MCF 10A (cell line): ENCODE measurements at regions not wholly inside any gene's neighbourhood (a gene's known extent, or its start where the extent isn't known, plus 50 kb on each side); places are given as distances from the start of the nearest gene placed in this dataset.

Source experiments
- BruUV-seq: library from RNA; stranded (reverse); fragments of 400-500 nt; replicated peaks from 2 replicates; lab custom pipeline; 2021; lab: Mats Ljungman, UMichigan
- CTCF ChIA-PET: fragments of 300-600 bp; sonication (Branson Sonifier 250); formaldehyde crosslinking; extraction: SDS; loops from one replicate; lab custom pipeline; 2021; ENCODE audit warnings: antibody characterized with exemption, inconsistent platforms; lab: Yijun Ruan, JAX
- POLR2A ChIA-PET: fragments of 300-600, 350-650 bp; sonication (Branson Sonifier 250); formaldehyde crosslinking; extraction: SDS; loops from one replicate; lab custom pipeline; 2020; ENCODE audit warnings: antibody characterized with exemption, inconsistent platforms; lab: Yijun Ruan, JAX
- DNase-seq: peaks from one replicate; pipeline ENCODE4 v3.0.0-alpha.2; 2018; ENCODE audit not compliant: unreplicated experiment
- H3K27ac Mint-ChIP-seq: one replicate; pipeline ENCODE4 v1.8.0; 2022; ENCODE audit warnings: mild to moderate bottlenecking, low read depth, mixed read lengths; ENCODE audit not compliant: unreplicated experiment
- H3K27me3 Mint-ChIP-seq: one replicate; pipeline ENCODE4 v1.8.0; 2022; ENCODE audit warnings: mixed read lengths; ENCODE audit not compliant: insufficient read depth, unreplicated experiment
- H3K36me3 Mint-ChIP-seq: one replicate; pipeline ENCODE4 v1.8.0; 2022; ENCODE audit warnings: mild to moderate bottlenecking, moderate library complexity, mixed read lengths; ENCODE audit not compliant: insufficient read depth, unreplicated experiment
- H3K4me1 Mint-ChIP-seq: one replicate; pipeline ENCODE4 v1.8.0; 2022; ENCODE audit warnings: mixed read lengths; ENCODE audit not compliant: insufficient read depth, unreplicated experiment
- H3K4me3 Mint-ChIP-seq: one replicate; pipeline ENCODE4 v1.8.0; 2022; ENCODE audit warnings: mild to moderate bottlenecking, moderate library complexity, mixed read lengths; ENCODE audit not compliant: unreplicated experiment
- H3K9me3 Mint-ChIP-seq: one replicate; pipeline ENCODE4 v1.8.0; 2022; ENCODE audit warnings: mixed read lengths; ENCODE audit not compliant: unreplicated experiment
- CTCF ChIP-seq: fragments of 200-600 bp; IDR thresholded peaks from one replicate; pipeline ENCODE4 v1.8.0; 2022; ENCODE audit warnings: antibody characterized with exemption, mild to moderate bottlenecking; ENCODE audit not compliant: unreplicated experiment
- intact Hi-C: fragments of 100-400 bp; cut with micrococcal nuclease; formaldehyde crosslinking; loops from 2 replicates; pipeline ENCODE4 v1.14.1; 2022

- H3K4me1 Mint-ChIP-seq, result no peaks in the 10 kb centered on the region
- BruUV-seq, result no TSS peak
- H3K4me3 Mint-ChIP-seq, result no peak overlapping the region
- ChIA-PET POLR2A (interaction anchor here (0.6 kb wide), 1 partner anchor 9 kb away, joined by 3 read pairs; no protein-coding TSS in a partner anchor), CTCF (no interaction called here)
- no peaks in the 10 kb centered on the region for H3K9me3 Mint-ChIP-seq
- TF ChIP-seq CTCF, result no peak
- H3K27me3 Mint-ChIP-seq, result no peaks in the 10 kb centered on the region
- intact Hi-C loops, result no loop called here
- H3K27ac Mint-ChIP-seq, result no peak overlapping the region
- DNase-seq, result no peak
- H3K36me3 Mint-ChIP-seq, result no peaks in the 10 kb centered on the region
Observed at GRCh38 chr3:153666991-153667740, 454.0 kb upstream of the ARHGEF26 start.

GRCh38 chr3:153669527-153669926 lies 451.7 kb upstream of the ARHGEF26 start:
- ChIA-PET CTCF (no interaction called here), POLR2A (no interaction called here)
- H3K4me1 Mint-ChIP-seq, result no peaks in the 10 kb centered on the region
- BruUV-seq, result no TSS peak
- no peak overlapping the region for H3K4me3 Mint-ChIP-seq
- no peaks in the 10 kb centered on the region for H3K27me3 Mint-ChIP-seq
- no peaks in the 10 kb centered on the region for H3K9me3 Mint-ChIP-seq
- no peak overlapping the region for H3K27ac Mint-ChIP-seq
- intact Hi-C loops, result no loop called here
- DNase-seq, result no peak
- no peak for TF ChIP-seq CTCF
- no peaks in the 10 kb centered on the region for H3K36me3 Mint-ChIP-seq

GRCh38 chr3:153670577-153670976 lies 450.6 kb upstream of the ARHGEF26 start:
- TF ChIP-seq CTCF, result no peak
- CTCF ChIA-PET, result no interaction called here
- Mint-ChIP-seq H3K9me3 (no peaks in the 10 kb centered on the region), H3K27me3 (no peaks in the 10 kb centered on the region), H3K4me1 (no peaks in the 10 kb centered on the region), H3K4me3 (no peak overlapping the region), H3K36me3 (no peaks in the 10 kb centered on the region), H3K27ac (no peak overlapping the region)
- intact Hi-C loops, result no loop called here
- BruUV-seq, result no TSS peak
- POLR2A ChIA-PET, result no interaction called here
- DNase-seq, result no peak

- ChIA-PET CTCF (no interaction called here), POLR2A (no interaction called here)
- no peak for DNase-seq
- intact Hi-C loops, result no loop called here
- H3K9me3 Mint-ChIP-seq, result no peaks in the 10 kb centered on the region
- no peaks in the 10 kb centered on the region for H3K36me3 Mint-ChIP-seq
- no peak overlapping the region for H3K27ac Mint-ChIP-seq
- H3K4me3 Mint-ChIP-seq, result no peak overlapping the region
- no TSS peak for BruUV-seq
- TF ChIP-seq CTCF, result no peak
- no peaks in the 10 kb centered on the region for H3K27me3 Mint-ChIP-seq
- no peaks in the 10 kb centered on the region for H3K4me1 Mint-ChIP-seq
Observed at GRCh38 chr3:153673853-153674252, 447.3 kb upstream of the ARHGEF26 start.
